ENCODE measurements at regions not wholly inside any gene's neighbourhood (a gene's known extent, or its start where the extent isn't known, plus 50 kb on each side); places are given as distances from the start of the nearest gene placed in this dataset.

GRCh38 chr4:17009871-17010367, 111.5 kb upstream of the LDB2 start:
- TF ChIP-seq POLR2A (IDR thresholded peaks at IDR 0.05) (no peak), CTCF (IDR thresholded peaks at IDR 0.05) (no peak)
